Activated naive CD4-positive, alpha-beta T cell treated with anti-CD3 and anti-CD28 coated beads for 36 hours (primary cell): ENCODE measurements at regions not wholly inside any gene's neighbourhood (a gene's known extent, or its start where the extent isn't known, plus 50 kb on each side); places are given as distances from the start of the nearest gene placed in this dataset.

Source experiments
- CTCF ChIA-PET: fragments of 350-600 bp; sonication (Branson Sonifier 250); formaldehyde crosslinking; loops from one replicate; lab custom pipeline; 2021; ENCODE audit warnings: antibody characterized with exemption; lab: Charles Lee
- DNase-seq: peaks from one replicate; pipeline ENCODE4 v3.0.0-alpha.2; 2020
- H3K27ac Mint-ChIP-seq: one replicate; pipeline ENCODE4 v1.8.0; 2021; ENCODE audit warnings: mild to moderate bottlenecking, mixed read lengths
- H3K27me3 Mint-ChIP-seq: one replicate; pipeline ENCODE4 v1.8.0; 2021; ENCODE audit warnings: low read depth, mixed read lengths
- H3K36me3 Mint-ChIP-seq: one replicate; pipeline ENCODE4 v1.8.0; 2021; ENCODE audit warnings: low read depth, mixed read lengths
- H3K4me1 Mint-ChIP-seq: one replicate; pipeline ENCODE4 v1.8.0; 2021; ENCODE audit warnings: low read depth, mixed read lengths
- H3K4me3 Mint-ChIP-seq: one replicate; pipeline ENCODE4 v1.8.0; 2021; ENCODE audit warnings: mild to moderate bottlenecking, moderate library complexity, mixed read lengths
- H3K9me3 Mint-ChIP-seq: one replicate; pipeline ENCODE4 v1.8.0; 2021; ENCODE audit warnings: mixed read lengths
- intact Hi-C: fragments of 100-400 bp; cut with micrococcal nuclease; formaldehyde crosslinking; loops from one replicate; pipeline ENCODE4 v1.15.1; 2023

GRCh38 chr13:30816736-30817135 lies 81.4 kb downstream of the ALOX5AP start:
- H3K9me3 Mint-ChIP-seq = no peaks in the 10 kb centered on the region
- intact Hi-C loops = no loop called here
- no peak overlapping the region for H3K4me3 Mint-ChIP-seq
- no peak for DNase-seq
- H3K27ac Mint-ChIP-seq = no peak overlapping the region
- no peaks in the 10 kb centered on the region for H3K4me1 Mint-ChIP-seq
- H3K36me3 Mint-ChIP-seq = no peaks in the 10 kb centered on the region
- H3K27me3 Mint-ChIP-seq = no peaks in the 10 kb centered on the region
- CTCF ChIA-PET = interaction anchor here (0.7 kb wide), 1 partner anchor 177 kb away, joined by 3 read pairs; no protein-coding TSS in a partner anchor

DNA sequence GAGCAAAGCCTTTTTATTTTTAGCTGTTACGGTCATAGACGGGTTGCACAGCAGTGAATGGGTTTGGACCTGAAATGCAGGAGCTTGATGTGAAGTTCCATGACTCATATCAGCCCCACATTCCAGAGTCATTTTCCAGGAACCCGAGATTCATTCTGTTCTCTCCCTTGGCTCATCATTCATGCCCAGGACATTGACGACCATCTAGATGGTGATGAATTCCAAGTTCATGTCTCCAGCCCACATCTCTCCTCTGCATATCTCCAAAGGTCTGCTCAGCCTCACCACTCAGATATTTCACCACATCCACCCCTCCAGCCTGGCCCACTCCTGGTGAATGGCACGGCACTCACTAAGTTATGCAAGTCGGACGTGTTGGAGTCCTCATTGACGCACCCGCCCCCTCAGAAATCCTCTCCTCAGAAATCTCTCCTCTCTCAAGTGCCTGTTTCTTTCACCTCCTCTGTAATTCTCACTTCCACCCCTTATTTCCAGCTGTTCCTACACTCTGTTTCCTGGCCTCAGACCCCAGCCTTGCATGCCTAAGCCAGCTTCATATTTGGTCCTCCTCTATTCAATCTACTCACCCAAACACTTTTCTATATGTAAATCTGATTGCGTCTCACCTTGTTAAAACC lies 83.1 kb downstream of the ALOX5AP start:
- Mint-ChIP-seq H3K4me1 (no peaks in the 10 kb centered on the region), H3K27me3 (no peaks in the 10 kb centered on the region), H3K27ac (no peak overlapping the region), H3K36me3 (no peaks in the 10 kb centered on the region), H3K4me3 (no peak overlapping the region), H3K9me3 (no peaks in the 10 kb centered on the region)
- CTCF ChIA-PET = interaction anchor here (1.0 to 1.5 kb wide), 2 partner anchors 14 to 47 kb away, joined by 3 to 5 read pairs; no protein-coding TSS in a partner anchor
- no peak for DNase-seq
- intact Hi-C loops = no loop called here

- CTCF ChIA-PET = interaction anchor here (1.5 kb wide), 1 partner anchor 14 kb away, joined by 5 read pairs; no protein-coding TSS in a partner anchor
- intact Hi-C loops = no loop called here
- H3K27me3 Mint-ChIP-seq = no peaks in the 10 kb centered on the region
- no peaks in the 10 kb centered on the region for H3K4me1 Mint-ChIP-seq
- H3K36me3 Mint-ChIP-seq = no peaks in the 10 kb centered on the region
- no peak overlapping the region for H3K4me3 Mint-ChIP-seq
- no peak for DNase-seq
- no peaks in the 10 kb centered on the region for H3K9me3 Mint-ChIP-seq
- no peak overlapping the region for H3K27ac Mint-ChIP-seq
Observed at GRCh38 chr13:30819136-30819888, 84.0 kb downstream of the ALOX5AP start.

GRCh38 chr13:30821421-30821820 lies 84.7 kb upstream of the MEDAG start:
- H3K4me3 Mint-ChIP-seq = no peak overlapping the region
- CTCF ChIA-PET = interaction anchor here (1.2 kb wide), 1 partner anchor 18 kb away, joined by 3 read pairs; no protein-coding TSS in a partner anchor
- intact Hi-C loops = no loop called here
- H3K27ac Mint-ChIP-seq = no peak overlapping the region
- no peaks in the 10 kb centered on the region for H3K4me1 Mint-ChIP-seq
- no peaks in the 10 kb centered on the region for H3K9me3 Mint-ChIP-seq
- H3K27me3 Mint-ChIP-seq = no peaks in the 10 kb centered on the region
- H3K36me3 Mint-ChIP-seq = no peaks in the 10 kb centered on the region
- DNase-seq = no peak

DNA sequence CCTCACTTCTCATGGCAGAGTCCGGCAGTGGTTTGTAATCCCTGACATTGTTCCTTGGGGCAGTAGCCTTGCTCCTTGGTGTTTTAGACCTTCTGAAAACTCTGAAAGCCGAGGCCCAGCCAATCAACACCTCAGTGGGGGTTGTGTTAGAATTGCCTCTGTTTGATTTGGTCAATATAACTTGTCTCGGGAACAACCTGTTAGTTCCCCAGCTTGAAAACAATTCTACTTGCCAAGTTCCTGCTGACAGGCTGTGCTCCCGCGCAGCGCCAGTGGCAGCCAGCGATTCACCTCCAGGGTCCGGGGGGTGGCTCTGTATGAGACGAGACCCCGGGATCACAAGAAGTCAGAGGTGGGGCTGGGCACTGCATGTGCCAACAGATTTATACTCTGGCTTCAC lies 81.4 kb upstream of the MEDAG start:
- Mint-ChIP-seq H3K36me3 (no peaks in the 10 kb centered on the region), H3K27ac (no peak overlapping the region), H3K4me3 (no peak overlapping the region), H3K4me1 (no peaks in the 10 kb centered on the region), H3K27me3 (no peaks in the 10 kb centered on the region), H3K9me3 (no peaks in the 10 kb centered on the region)
- intact Hi-C loops = no loop called here
- CTCF ChIA-PET = no interaction called here
- no peak for DNase-seq

DNA sequence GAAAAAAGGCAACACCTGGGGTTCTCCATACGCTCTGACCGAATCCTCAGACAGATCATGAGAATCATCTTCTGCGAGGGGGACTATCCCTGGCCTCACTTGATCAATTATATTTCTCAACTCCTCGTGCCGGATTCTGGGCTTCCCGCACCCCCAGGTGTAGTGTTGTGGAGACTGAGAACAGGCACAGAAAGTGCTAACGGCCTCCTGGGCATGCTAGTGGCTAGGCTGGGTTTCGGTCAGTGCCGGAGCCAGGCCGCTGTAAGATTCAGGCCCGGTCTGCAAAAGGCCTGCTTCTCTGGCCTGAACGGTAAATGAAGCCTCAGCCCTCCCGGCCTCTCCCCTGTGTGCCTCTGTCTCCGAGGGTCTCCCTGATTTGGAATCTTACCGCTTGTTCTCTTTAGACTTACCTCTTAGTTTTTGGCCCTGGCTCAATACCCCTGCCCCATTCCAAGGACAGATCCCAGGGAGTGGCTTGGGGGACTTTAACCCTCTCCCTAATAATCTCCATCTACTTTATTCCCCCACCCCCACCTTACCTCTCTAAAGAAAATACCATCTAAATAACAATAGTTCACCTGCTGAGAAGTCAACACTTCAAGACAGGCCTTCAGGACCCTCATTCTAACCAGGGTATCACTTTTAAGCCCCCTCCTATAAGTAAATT lies 79.0 kb upstream of the MEDAG start:
- Mint-ChIP-seq H3K36me3 (no peaks in the 10 kb centered on the region), H3K27ac (no peak overlapping the region), H3K27me3 (peaks cover 6% of the 10 kb centered on the region), H3K9me3 (no peaks in the 10 kb centered on the region), H3K4me3 (no peak overlapping the region), H3K4me1 (no peaks in the 10 kb centered on the region)
- CTCF ChIA-PET = no interaction called here
- intact Hi-C loops = no loop called here
- no peak for DNase-seq

GRCh38 chr13:30827578-30827925 lies 78.5 kb upstream of the MEDAG start:
- Mint-ChIP-seq H3K4me3 (no peak overlapping the region), H3K9me3 (no peaks in the 10 kb centered on the region), H3K4me1 (no peaks in the 10 kb centered on the region), H3K27ac (no peak overlapping the region), H3K36me3 (no peaks in the 10 kb centered on the region), H3K27me3 (peaks cover 6% of the 10 kb centered on the region)
- CTCF ChIA-PET = no interaction called here
- intact Hi-C loops = no loop called here
- DNase-seq = no peak

DNA sequence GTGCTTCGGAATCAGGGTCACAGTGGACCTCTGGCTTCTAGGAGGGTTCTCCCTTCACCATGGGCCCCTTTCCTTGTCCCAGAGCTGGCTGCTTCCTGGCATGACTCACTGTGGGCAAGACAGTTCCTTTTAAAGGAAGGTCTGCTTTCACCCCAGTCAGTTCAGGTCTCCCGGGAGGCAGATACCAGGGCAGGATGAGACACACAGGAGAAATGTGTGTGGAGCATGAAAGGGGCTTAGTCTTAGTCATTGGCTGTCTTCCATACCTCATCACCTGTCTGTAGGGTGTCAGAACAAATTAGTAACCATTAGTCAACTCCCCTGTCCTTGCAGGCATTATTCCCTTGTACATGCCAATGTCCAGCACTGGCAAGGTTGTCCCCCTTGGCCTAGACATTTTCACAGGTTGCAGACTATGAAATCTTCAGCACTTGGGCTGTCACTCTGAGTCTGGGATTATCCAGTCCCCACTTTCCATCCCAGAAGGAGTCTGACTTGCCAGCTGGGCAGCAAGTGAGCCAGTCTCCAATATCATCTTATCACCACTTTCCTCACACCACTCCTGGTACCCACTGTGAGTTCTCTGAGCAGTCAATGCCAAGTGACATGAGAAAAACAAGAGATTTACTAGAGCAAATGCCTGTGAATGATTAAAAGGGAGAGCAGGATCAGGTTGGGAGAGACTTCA lies 76.8 kb upstream of the MEDAG start:
- intact Hi-C loops = no loop called here
- Mint-ChIP-seq H3K36me3 (no peaks in the 10 kb centered on the region), H3K4me3 (no peak overlapping the region), H3K9me3 (no peaks in the 10 kb centered on the region), H3K4me1 (peaks cover 4% of the 10 kb centered on the region), H3K27ac (no peak overlapping the region), H3K27me3 (peaks cover 10% of the 10 kb centered on the region)
- DNase-seq = no peak
- CTCF ChIA-PET = no interaction called here

DNA sequence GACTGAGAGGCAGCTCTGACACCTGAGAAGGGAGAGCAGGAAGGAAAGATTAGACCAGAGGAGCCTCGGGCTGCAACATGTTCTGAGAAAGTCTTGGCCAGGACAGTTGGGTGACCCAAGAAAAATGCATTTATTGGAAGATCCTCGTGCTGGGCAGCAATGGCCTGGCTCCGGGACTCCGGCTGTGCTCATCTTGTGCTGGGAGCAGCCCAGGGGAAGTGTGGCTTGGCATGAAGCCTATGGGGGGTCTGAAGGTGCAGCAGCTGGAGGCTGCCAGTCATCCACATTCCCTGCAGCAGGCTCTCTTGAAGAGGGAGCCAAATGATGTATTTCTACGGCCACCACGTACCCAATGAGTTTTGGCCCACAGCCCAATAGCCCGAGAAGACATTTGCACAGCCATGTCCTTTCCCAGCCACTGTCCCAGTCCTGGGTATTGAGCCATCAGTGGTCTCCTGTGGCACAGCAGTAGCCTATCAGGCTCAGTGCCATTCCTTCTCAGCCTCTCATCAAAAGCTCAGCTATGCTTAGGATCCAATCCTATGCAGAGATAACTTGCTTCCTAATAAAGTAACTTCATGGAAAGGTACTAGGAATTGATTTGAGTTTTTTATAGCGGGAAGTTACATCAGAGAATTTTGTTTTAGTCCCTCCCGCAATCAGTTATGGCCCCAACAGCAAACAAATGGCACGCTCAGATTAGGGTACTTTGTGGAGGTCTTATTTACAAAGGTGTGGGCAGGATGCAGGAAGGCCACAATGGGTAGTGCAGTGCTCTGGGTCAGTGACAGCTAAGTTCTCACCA lies 76.0 kb upstream of the MEDAG start:
- no peak for DNase-seq
- H3K27me3 Mint-ChIP-seq = peaks cover 10% of the 10 kb centered on the region
- intact Hi-C loops = no loop called here
- CTCF ChIA-PET = no interaction called here
- H3K36me3 Mint-ChIP-seq = no peaks in the 10 kb centered on the region
- H3K4me1 Mint-ChIP-seq = peaks cover 4% of the 10 kb centered on the region
- H3K27ac Mint-ChIP-seq = no peak overlapping the region
- H3K9me3 Mint-ChIP-seq = no peaks in the 10 kb centered on the region
- no peak overlapping the region for H3K4me3 Mint-ChIP-seq

GRCh38 chr13:30830638-30830965 lies 75.5 kb upstream of the MEDAG start:
- no peaks in the 10 kb centered on the region for H3K9me3 Mint-ChIP-seq
- intact Hi-C loops = no loop called here
- CTCF ChIA-PET = no interaction called here
- peaks cover 4% of the 10 kb centered on the region for H3K4me1 Mint-ChIP-seq
- H3K4me3 Mint-ChIP-seq = no peak overlapping the region
- H3K27me3 Mint-ChIP-seq = peaks cover 12% of the 10 kb centered on the region
- no peak overlapping the region for H3K27ac Mint-ChIP-seq
- DNase-seq = no peak
- H3K36me3 Mint-ChIP-seq = no peaks in the 10 kb centered on the region

GRCh38 chr13:30831515-30831914 lies 74.6 kb upstream of the MEDAG start:
- no peaks in the 10 kb centered on the region for H3K36me3 Mint-ChIP-seq
- H3K4me1 Mint-ChIP-seq = peaks cover 4% of the 10 kb centered on the region
- CTCF ChIA-PET = no interaction called here
- intact Hi-C loops = no loop called here
- no peak overlapping the region for H3K4me3 Mint-ChIP-seq
- peaks cover 15% of the 10 kb centered on the region for H3K27me3 Mint-ChIP-seq
- H3K9me3 Mint-ChIP-seq = no peaks in the 10 kb centered on the region
- H3K27ac Mint-ChIP-seq = no peak overlapping the region
- no peak for DNase-seq

GRCh38 chr13:30832377-30832776 lies 73.7 kb upstream of the MEDAG start:
- CTCF ChIA-PET = no interaction called here
- intact Hi-C loops = loop anchor here (2.0 kb wide), 1 partner anchor 32 kb away; no protein-coding TSS in a partner anchor
- Mint-ChIP-seq H3K4me3 (no peak overlapping the region), H3K9me3 (no peaks in the 10 kb centered on the region), H3K27ac (no peak overlapping the region), H3K4me1 (peaks cover 4% of the 10 kb centered on the region), H3K27me3 (peaks cover 15% of the 10 kb centered on the region), H3K36me3 (no peaks in the 10 kb centered on the region)
- DNase-seq = no peak
